Neuronal stem cell (in vitro differentiated cells): ENCODE measurements at regions not wholly inside any gene's neighbourhood (a gene's known extent, or its start where the extent isn't known, plus 50 kb on each side); places are given as distances from the start of the nearest gene placed in this dataset.

Experiments used
- DNase-seq: peaks from one replicate; pipeline ENCODE4 v3.0.0-alpha.2; 2013; ENCODE audit warnings: low spot score
- H2AFZ ChIP-seq: one replicate; pipeline ENCODE4 v1.6.1; 2013; ENCODE audit warnings: mild to moderate bottlenecking, low read length, inconsistent platforms
- H2AK5ac ChIP-seq: 2 replicates; pipeline ENCODE4 v1.6.1; 2013; ENCODE audit warnings: low read depth, mild to moderate bottlenecking, inconsistent platforms, low read length, moderate library complexity, mixed read lengths
- H2BK120ac ChIP-seq: 2 replicates; pipeline ENCODE4 v1.6.1; 2013; ENCODE audit warnings: low read depth, mild to moderate bottlenecking, inconsistent platforms, low read length, moderate library complexity, mixed read lengths
- H2BK12ac ChIP-seq: one replicate; pipeline ENCODE4 v1.6.1; 2013; ENCODE audit warnings: low read length, inconsistent platforms
- H2BK15ac ChIP-seq: 2 replicates; pipeline ENCODE4 v1.6.1; 2013; ENCODE audit warnings: mild to moderate bottlenecking, low read length, inconsistent platforms, mixed read lengths
- H2BK5ac ChIP-seq: one replicate; pipeline ENCODE4 v1.6.1; 2013; ENCODE audit warnings: inconsistent platforms, mild to moderate bottlenecking, low read length, moderate library complexity
- H3K14ac ChIP-seq: one replicate; pipeline ENCODE4 v1.6.1; 2013; ENCODE audit warnings: low read length, inconsistent platforms
- H3K18ac ChIP-seq: 2 replicates; pipeline ENCODE4 v1.6.1; 2013; ENCODE audit warnings: low read length, inconsistent platforms
- H3K23ac ChIP-seq: 2 replicates; pipeline ENCODE4 v1.6.1; 2013; ENCODE audit warnings: low read depth, mild to moderate bottlenecking, mixed read lengths, low read length, inconsistent platforms; ENCODE audit not compliant: poor library complexity
- H3K27ac ChIP-seq: replicated peaks from 3 replicates; pipeline ENCODE4 v1.5.1; 2013; ENCODE audit warnings: low read length, inconsistent platforms
- H3K27me3 ChIP-seq, 3 experiments: 2 replicates each; pipeline ENCODE4 v1.6.1; 2013; ENCODE audit warnings: low read length in 3 of 3, mild to moderate bottlenecking in 2 of 3, inconsistent platforms in 1 of 3, low read depth in 1 of 3, mixed read lengths in 1 of 3, moderate library complexity in 1 of 3; ENCODE audit not compliant: control insufficient read depth in 3 of 3, insufficient read depth in 3 of 3
- H3K36me3 ChIP-seq, 2 donors: replicated peaks in 1 of 2; 2 replicates each; pipeline ENCODE4 v1.6.1; 2013; ENCODE audit warnings: low read length in 2 of 2; ENCODE audit not compliant: control insufficient read depth in 2 of 2, insufficient read depth in 2 of 2
- H3K4ac ChIP-seq: 2 replicates; pipeline ENCODE4 v1.6.1; 2013; ENCODE audit warnings: inconsistent platforms, mild to moderate bottlenecking, low read length, moderate library complexity
- H3K4me1 ChIP-seq, 2 donors: 1 replicate in 1 of 2; 2 replicates in 1 of 2; pipeline ENCODE4 v1.6.1; 2013; ENCODE audit warnings: low read length in 2 of 2, low read depth in 1 of 2; ENCODE audit not compliant: control insufficient read depth in 2 of 2, insufficient read depth in 1 of 2
- H3K4me2 ChIP-seq: one replicate; pipeline ENCODE4 v1.6.1; 2013; ENCODE audit warnings: mild to moderate bottlenecking, low read length, inconsistent platforms; ENCODE audit not compliant: insufficient read depth, poor library complexity, severe bottlenecking
- H3K4me3 ChIP-seq, 2 donors: 2 replicates each; pipeline ENCODE4 v1.5.1; 2013; ENCODE audit warnings: low read length in 2 of 2, mild to moderate bottlenecking in 2 of 2, inconsistent platforms in 1 of 2, moderate library complexity in 1 of 2
- H3K79me1 ChIP-seq: one replicate; pipeline ENCODE4 v1.6.1; 2013; ENCODE audit warnings: low read depth, mild to moderate bottlenecking, inconsistent platforms, low read length, moderate library complexity
- H3K9ac ChIP-seq: one replicate; pipeline ENCODE4 v1.6.1; 2013; ENCODE audit warnings: mild to moderate bottlenecking, low read depth, low read length, inconsistent platforms; ENCODE audit not compliant: poor library complexity
- H3K9me3 ChIP-seq, 2 donors: replicated peaks in 1 of 2; 2 replicates each; pipeline versions ENCODE3 to v1.6.1; 2013; ENCODE audit warnings: low read length in 2 of 2, mild to moderate bottlenecking in 2 of 2, inconsistent platforms in 1 of 2, low read depth in 1 of 2, mixed read lengths in 1 of 2, moderate library complexity in 1 of 2; ENCODE audit not compliant: control insufficient read depth in 2 of 2, insufficient read depth in 1 of 2
- H4K8ac ChIP-seq: one replicate; pipeline ENCODE4 v1.6.1; 2013; ENCODE audit warnings: low read depth, mild to moderate bottlenecking, inconsistent platforms, low read length, moderate library complexity
- H4K91ac ChIP-seq: one replicate; pipeline ENCODE4 v1.6.1; 2013; ENCODE audit warnings: low read length, low read depth, mild to moderate bottlenecking, inconsistent platforms; ENCODE audit not compliant: poor library complexity
- WGBS, 2 donors: extraction: QIAGEN DNeasy Blood & Tissue Kit; methylation state at CpG; one replicate each; pipeline ENCODE4 v1.1.7; 2013; ENCODE audit warnings: missing lambda C conversion rate in 2 of 2, mixed read lengths in 1 of 2; ENCODE audit not compliant: insufficient read length in 2 of 2, insufficient replicate concordance in 1 of 2; ENCODE audit errors: extremely low coverage in 2 of 2; 5-methylcytosine and 5-hydroxymethylcytosine counted together

- H3K9ac ChIP-seq: no peak overlapping the region
- no peak overlapping the region for H3K4me2 ChIP-seq
- H3K4me1 ChIP-seq: peaks cover 0 to 2% of the 10 kb centered on the region in 2 donors
- H3K18ac ChIP-seq: no peak overlapping the region
- H3K27ac ChIP-seq: no peak overlapping the region
- H3K79me1 ChIP-seq: no peaks in the 10 kb centered on the region
- no peaks in the 10 kb centered on the region for H3K27me3 ChIP-seq
- H3K4me3 ChIP-seq: no peak overlapping the region
- no peak overlapping the region for H2BK5ac ChIP-seq
- no peaks in the 10 kb centered on the region for H3K36me3 ChIP-seq
- H3K14ac ChIP-seq: no peak overlapping the region
- no peak overlapping the region for H3K4ac ChIP-seq
- no peak overlapping the region for H2BK120ac ChIP-seq
- no peak overlapping the region for H2AFZ ChIP-seq
- peaks cover 0 to 2% of the 10 kb centered on the region in 2 donors for H3K9me3 ChIP-seq
- H3K23ac ChIP-seq: no peak overlapping the region
- no peak overlapping the region for H2BK15ac ChIP-seq
- no CpG with 5 or more reads among the region's 4 CpGs for WGBS, 2 donors
- DNase-seq: no peak
- H4K91ac ChIP-seq: no peak overlapping the region
- H4K8ac ChIP-seq: no peak overlapping the region
- H2BK12ac ChIP-seq: no peak overlapping the region
- no peak overlapping the region for H2AK5ac ChIP-seq
Measured at GRCh38 chr3:26984416-26985390, 362.1 kb downstream of the LRRC3B start.

GRCh38 chr3:26989037-26989436 is 366.5 kb downstream of the LRRC3B start:
- WGBS, 2 donors: no CpG with 5 or more reads among the region's 1 CpG

GRCh38 chr3:26997226-26997625 is 372.0 kb downstream of the NEK10 start:
- H3K23ac ChIP-seq: no peak overlapping the region
- no peak overlapping the region for H4K8ac ChIP-seq
- no peak overlapping the region for H3K4me2 ChIP-seq
- WGBS, 2 donors: no CpG with 5 or more reads among the region's 1 CpG
- H3K27me3 ChIP-seq: no peaks in the 10 kb centered on the region
- no peak overlapping the region for H4K91ac ChIP-seq
- H3K4me3 ChIP-seq: no peak overlapping the region
- H3K9ac ChIP-seq: no peak overlapping the region
- H3K79me1 ChIP-seq: no peaks in the 10 kb centered on the region
- no peak for DNase-seq
- H3K36me3 ChIP-seq: no peaks in the 10 kb centered on the region
- H3K27ac ChIP-seq: no peak overlapping the region
- no peak overlapping the region for H2BK15ac ChIP-seq
- no peak overlapping the region for H2BK5ac ChIP-seq
- no peaks in the 10 kb centered on the region for H3K9me3 ChIP-seq
- H2BK120ac ChIP-seq: no peak overlapping the region
- H2BK12ac ChIP-seq: no peak overlapping the region
- no peak overlapping the region for H3K18ac ChIP-seq
- no peak overlapping the region for H3K14ac ChIP-seq
- H3K4ac ChIP-seq: no peak overlapping the region
- H3K4me1 ChIP-seq: no peaks in the 10 kb centered on the region
- no peak overlapping the region for H2AK5ac ChIP-seq
- H2AFZ ChIP-seq: no peak overlapping the region

More at GRCh38 chr3:26989037-26989436, 366.5 kb downstream of the LRRC3B start:
- Histone ChIP-seq H2AFZ (no peak overlapping the region), H3K4me3 (no peak overlapping the region), H4K91ac (no peak overlapping the region), H3K27me3 (no peaks in the 10 kb centered on the region), H3K4ac (no peak overlapping the region), H2BK5ac (no peak overlapping the region), H2AK5ac (no peak overlapping the region), H3K23ac (no peak overlapping the region), H2BK120ac (no peak overlapping the region), H3K4me1 (no peaks in the 10 kb centered on the region), H3K4me2 (no peak overlapping the region), H2BK12ac (no peak overlapping the region), H3K14ac (no peak overlapping the region), H3K9me3 (no peaks in the 10 kb centered on the region), H3K79me1 (no peaks in the 10 kb centered on the region), H3K9ac (no peak overlapping the region), H3K36me3 (no peaks in the 10 kb centered on the region), H4K8ac (no peak overlapping the region), H3K27ac (no peak overlapping the region), H2BK15ac (no peak overlapping the region), H3K18ac (no peak overlapping the region)
- DNase-seq: no peak

- Histone ChIP-seq H3K14ac (no peak overlapping the region), H3K79me1 (no peaks in the 10 kb centered on the region), H3K4ac (no peak overlapping the region), H2BK12ac (no peak overlapping the region), H2AK5ac (no peak overlapping the region), H2BK5ac (no peak overlapping the region), H2BK15ac (no peak overlapping the region), H2AFZ (no peak overlapping the region), H2BK120ac (no peak overlapping the region), H3K27me3 (no peaks in the 10 kb centered on the region), H3K9ac (no peak overlapping the region), H3K23ac (no peak overlapping the region), H3K27ac (no peak overlapping the region), H3K36me3 (no peaks in the 10 kb centered on the region), H3K4me3 (no peak overlapping the region), H3K4me1 (no peaks in the 10 kb centered on the region), H3K4me2 (no peak overlapping the region), H3K18ac (no peak overlapping the region), H3K9me3 (no peaks in the 10 kb centered on the region), H4K8ac (no peak overlapping the region), H4K91ac (no peak overlapping the region)
- DNase-seq: no peak
- WGBS, 2 donors: no CpG with 5 or more reads among the region's 1 CpG
Measured at GRCh38 chr3:27010834-27011233, 358.3 kb downstream of the NEK10 start.
